ENCODE measurements at regions not wholly inside any gene's neighbourhood (a gene's known extent, or its start where the extent isn't known, plus 50 kb on each side); places are given as distances from the start of the nearest gene placed in this dataset.

GRCh38 chr4:110792036-110792435 is 169.2 kb upstream of the PITX2 start:
- TF ChIP-seq CTCF (IDR thresholded peaks at IDR 0.05) (no peak), POLR2AphosphoS5 (IDR thresholded peaks at IDR 0.05) (no peak), POLR2A (IDR thresholded peaks at IDR 0.05) (no peak), EP300 (IDR thresholded peaks at IDR 0.05) (no peak)

All from suprapubic skin (tissue), 4 donors.